Activated naive CD8-positive, alpha-beta T cell treated with anti-CD3 and anti-CD28 coated beads for 36 hours (primary cell): ENCODE measurements at regions not wholly inside any gene's neighbourhood (a gene's known extent, or its start where the extent isn't known, plus 50 kb on each side); places are given as distances from the start of the nearest gene placed in this dataset.

Experiments used
- DNase-seq: peaks from one replicate; pipeline ENCODE4 v3.0.0; 2021
- H3K27ac Mint-ChIP-seq: one replicate; pipeline ENCODE4 v1.8.0; 2022; ENCODE audit warnings: mild to moderate bottlenecking, moderate library complexity, mixed read lengths
- H3K27me3 Mint-ChIP-seq: one replicate; pipeline ENCODE4 v1.8.0; 2022; ENCODE audit warnings: mild to moderate bottlenecking, mixed read lengths
- H3K36me3 Mint-ChIP-seq: one replicate; pipeline ENCODE4 v1.8.0; 2021; ENCODE audit warnings: mild to moderate bottlenecking, mixed read lengths
- H3K4me1 Mint-ChIP-seq: one replicate; pipeline ENCODE4 v1.8.0; 2021; ENCODE audit warnings: mixed read lengths
- H3K4me3 Mint-ChIP-seq: one replicate; pipeline ENCODE4 v1.8.0; 2022; ENCODE audit warnings: mild to moderate bottlenecking, moderate library complexity, mixed read lengths
- H3K9me3 Mint-ChIP-seq: one replicate; pipeline ENCODE4 v1.8.0; 2022; ENCODE audit warnings: mixed read lengths

DNA sequence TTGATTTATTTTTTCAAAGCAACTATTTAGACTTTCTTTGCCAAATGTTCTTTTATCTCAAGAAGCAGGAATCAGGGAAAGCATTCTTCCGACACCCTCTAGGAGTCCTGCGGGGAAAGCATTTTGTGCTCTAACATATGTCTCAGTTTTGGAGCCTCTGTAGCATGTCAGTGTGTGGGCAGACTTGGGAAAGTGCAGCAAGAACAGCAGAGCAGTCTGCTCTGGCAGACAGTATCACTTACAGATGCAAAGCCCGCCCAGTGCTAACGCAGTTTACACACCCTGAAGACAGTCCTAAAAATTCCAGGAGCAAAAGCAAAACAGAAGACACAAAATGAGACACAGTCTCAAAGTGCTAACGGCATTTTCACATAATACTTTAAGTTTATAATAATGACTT, 393.5 kb downstream of the KLF12 start:
- no peak for DNase-seq
- H3K4me1 Mint-ChIP-seq, result peaks cover 39% of the 10 kb centered on the region
- H3K4me3 Mint-ChIP-seq, result peak overlapping the region; percentile 63
- H3K27ac Mint-ChIP-seq, result peak overlapping the region; percentile 53
- no peaks in the 10 kb centered on the region for H3K27me3 Mint-ChIP-seq
- H3K36me3 Mint-ChIP-seq, result peaks cover 8% of the 10 kb centered on the region
- no peaks in the 10 kb centered on the region for H3K9me3 Mint-ChIP-seq

DNA sequence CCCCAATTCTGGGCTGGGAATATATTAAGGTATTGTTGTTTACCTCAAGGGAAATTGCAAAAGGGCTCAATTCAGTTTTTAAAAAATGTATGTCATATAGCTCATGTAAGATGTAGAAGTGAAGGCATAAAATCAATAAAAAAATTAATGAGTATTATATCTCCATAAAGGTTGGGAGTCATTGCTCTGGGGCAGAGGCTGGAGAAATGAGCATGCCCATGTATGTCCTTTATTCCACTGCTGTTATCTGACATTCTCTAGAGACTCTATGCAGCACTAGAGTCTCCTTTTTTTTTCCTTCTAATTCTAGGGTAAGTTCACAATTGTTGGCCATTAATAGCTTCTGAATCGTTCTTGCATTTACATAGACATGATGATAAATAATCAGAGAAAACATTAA, 394.8 kb downstream of the KLF12 start:
- H3K4me3 Mint-ChIP-seq, result no peak overlapping the region
- H3K9me3 Mint-ChIP-seq, result no peaks in the 10 kb centered on the region
- no peaks in the 10 kb centered on the region for H3K27me3 Mint-ChIP-seq
- no peak overlapping the region for H3K27ac Mint-ChIP-seq
- H3K36me3 Mint-ChIP-seq, result peaks cover 14% of the 10 kb centered on the region
- DNase-seq, result no peak
- peaks cover 38% of the 10 kb centered on the region for H3K4me1 Mint-ChIP-seq

DNA sequence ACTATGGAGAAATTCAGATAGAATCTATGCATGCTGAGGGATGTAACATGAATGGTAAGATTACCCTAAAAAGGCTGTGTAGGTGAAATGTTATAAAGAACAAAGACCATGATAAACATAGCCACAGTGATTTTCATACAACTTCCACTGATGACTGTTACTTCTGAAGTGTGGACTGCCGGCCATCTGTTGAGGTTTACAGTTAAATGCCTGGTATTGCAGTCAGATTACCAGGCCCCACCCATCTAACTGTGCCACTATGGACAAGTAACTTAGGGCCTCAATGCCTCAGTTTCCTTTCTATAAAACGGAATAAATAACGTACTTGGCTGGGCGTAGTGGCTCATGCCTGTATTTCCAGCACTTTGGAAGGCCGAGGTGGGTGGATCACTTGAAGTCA, 395.6 kb downstream of the KLF12 start:
- H3K4me3 Mint-ChIP-seq, result no peak overlapping the region
- no peaks in the 10 kb centered on the region for H3K9me3 Mint-ChIP-seq
- H3K36me3 Mint-ChIP-seq, result peaks cover 10% of the 10 kb centered on the region
- H3K4me1 Mint-ChIP-seq, result peaks cover 32% of the 10 kb centered on the region
- no peak overlapping the region for H3K27ac Mint-ChIP-seq
- no peak for DNase-seq
- no peaks in the 10 kb centered on the region for H3K27me3 Mint-ChIP-seq

DNA sequence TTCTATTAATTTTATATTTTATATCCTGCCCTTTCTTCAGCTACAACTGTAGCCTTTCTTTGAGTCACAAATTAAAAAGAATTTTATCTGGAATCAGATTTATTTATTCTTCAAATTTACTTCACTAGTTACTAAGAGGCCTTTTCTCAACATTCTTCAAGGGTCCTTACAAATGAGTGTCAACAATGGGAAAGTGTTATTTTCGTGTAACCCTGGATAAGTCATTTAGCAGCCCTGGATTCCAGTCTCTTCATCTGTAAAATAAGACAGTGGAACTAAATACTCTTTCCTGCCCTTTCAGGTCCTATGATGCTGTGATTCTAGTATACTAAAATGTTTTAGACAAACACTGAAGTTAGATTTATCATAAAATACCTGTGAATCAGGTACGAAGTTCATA, 397.0 kb downstream of the KLF12 start:
- Mint-ChIP-seq H3K36me3 (peaks cover 10% of the 10 kb centered on the region), H3K4me3 (no peak overlapping the region), H3K27me3 (no peaks in the 10 kb centered on the region), H3K9me3 (no peaks in the 10 kb centered on the region), H3K4me1 (peaks cover 27% of the 10 kb centered on the region), H3K27ac (no peak overlapping the region)
- DNase-seq, result no peak

DNA sequence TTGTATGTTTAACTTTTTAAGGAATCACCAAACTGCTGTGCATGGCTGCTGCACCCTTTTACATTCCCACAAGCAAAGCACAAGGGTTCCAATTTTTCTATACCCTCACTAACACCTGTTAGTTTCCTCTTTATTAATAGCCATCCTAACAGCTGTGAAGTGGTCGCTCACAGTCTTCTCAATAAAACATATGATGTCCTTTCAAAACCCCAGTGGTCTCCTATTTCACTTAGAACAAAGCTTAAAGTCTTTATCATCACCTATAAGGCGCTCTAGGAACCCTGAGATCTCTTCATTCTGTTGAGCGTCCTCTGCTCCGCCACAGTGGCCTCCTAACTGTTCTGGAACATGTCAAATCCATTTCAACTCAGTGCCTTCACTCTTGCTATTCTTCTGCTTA, 400.5 kb downstream of the KLF12 start:
- Mint-ChIP-seq H3K9me3 (no peaks in the 10 kb centered on the region), H3K4me1 (peaks cover 9% of the 10 kb centered on the region), H3K4me3 (no peak overlapping the region), H3K27ac (no peak overlapping the region), H3K36me3 (peaks cover 14% of the 10 kb centered on the region), H3K27me3 (no peaks in the 10 kb centered on the region)
- DNase-seq, result no peak

DNA sequence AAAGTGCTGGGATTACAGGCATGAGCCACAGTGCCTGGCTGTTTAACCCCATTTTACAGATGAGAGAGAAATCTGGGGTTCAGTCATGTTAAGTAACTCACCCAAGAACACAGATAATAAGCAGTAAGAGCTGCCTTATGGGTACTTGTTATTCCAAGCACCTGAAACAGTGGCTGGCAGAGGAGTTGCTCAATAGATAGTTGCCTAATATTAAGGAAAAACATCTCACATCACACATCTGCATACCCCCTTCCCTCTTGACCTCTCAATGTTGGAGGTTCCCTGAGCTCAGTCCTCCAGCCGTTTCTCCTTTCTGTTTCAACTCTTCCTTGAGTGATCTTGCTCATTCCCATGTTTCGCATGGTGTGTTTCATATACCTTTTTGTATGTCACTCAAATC, 401.9 kb downstream of the KLF12 start:
- no peaks in the 10 kb centered on the region for H3K27me3 Mint-ChIP-seq
- H3K4me1 Mint-ChIP-seq, result peaks cover 9% of the 10 kb centered on the region
- no peak overlapping the region for H3K27ac Mint-ChIP-seq
- peaks cover 19% of the 10 kb centered on the region for H3K36me3 Mint-ChIP-seq
- no peak for DNase-seq
- no peak overlapping the region for H3K4me3 Mint-ChIP-seq
- H3K9me3 Mint-ChIP-seq, result no peaks in the 10 kb centered on the region

DNA sequence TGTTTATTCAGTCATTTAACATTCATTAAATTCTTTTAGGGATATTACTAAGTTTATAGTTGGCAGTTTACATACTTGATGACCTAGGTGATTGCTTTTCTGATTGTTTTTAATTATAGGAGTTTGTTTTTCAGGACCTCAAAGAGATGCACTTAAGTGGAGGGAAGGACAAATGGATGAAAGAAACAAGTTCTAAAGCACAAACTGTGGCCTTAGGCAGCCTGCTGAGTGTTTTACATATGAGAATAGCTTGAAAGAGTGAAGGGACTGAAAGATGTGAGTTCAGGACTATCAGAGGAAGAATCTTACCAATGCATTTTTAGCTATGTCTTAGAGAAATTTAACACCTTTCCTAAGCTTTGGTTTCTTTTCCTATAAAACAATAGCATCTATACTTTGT, 402.6 kb downstream of the KLF12 start:
- Mint-ChIP-seq H3K27ac (no peak overlapping the region), H3K9me3 (no peaks in the 10 kb centered on the region), H3K4me3 (no peak overlapping the region), H3K27me3 (no peaks in the 10 kb centered on the region), H3K4me1 (peaks cover 9% of the 10 kb centered on the region), H3K36me3 (peaks cover 19% of the 10 kb centered on the region)
- no peak for DNase-seq

DNA sequence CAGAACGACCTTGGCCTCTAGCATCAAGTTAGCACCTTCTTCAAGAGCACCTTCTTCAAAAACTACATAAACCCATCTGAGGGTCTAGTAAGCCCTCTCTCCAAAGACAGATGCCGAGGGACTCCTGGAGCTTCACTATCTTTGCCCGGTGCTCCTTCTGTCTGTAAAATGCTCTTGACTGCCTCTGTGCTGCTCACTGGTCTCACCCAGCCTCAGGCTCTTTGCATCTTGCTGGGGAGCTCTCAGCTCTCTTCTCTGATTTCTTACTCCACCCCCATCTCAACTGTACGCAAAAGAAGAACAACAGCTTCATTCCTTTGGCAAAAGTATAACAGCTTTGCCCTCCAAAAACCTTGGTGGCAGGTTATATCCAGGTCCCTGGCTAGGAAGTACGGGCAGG, 404.2 kb downstream of the KLF12 start:
- no peak overlapping the region for H3K27ac Mint-ChIP-seq
- H3K4me3 Mint-ChIP-seq, result no peak overlapping the region
- no peaks in the 10 kb centered on the region for H3K27me3 Mint-ChIP-seq
- no peaks in the 10 kb centered on the region for H3K9me3 Mint-ChIP-seq
- no peak for DNase-seq
- H3K4me1 Mint-ChIP-seq, result peaks cover 6% of the 10 kb centered on the region
- H3K36me3 Mint-ChIP-seq, result peaks cover 12% of the 10 kb centered on the region

DNA sequence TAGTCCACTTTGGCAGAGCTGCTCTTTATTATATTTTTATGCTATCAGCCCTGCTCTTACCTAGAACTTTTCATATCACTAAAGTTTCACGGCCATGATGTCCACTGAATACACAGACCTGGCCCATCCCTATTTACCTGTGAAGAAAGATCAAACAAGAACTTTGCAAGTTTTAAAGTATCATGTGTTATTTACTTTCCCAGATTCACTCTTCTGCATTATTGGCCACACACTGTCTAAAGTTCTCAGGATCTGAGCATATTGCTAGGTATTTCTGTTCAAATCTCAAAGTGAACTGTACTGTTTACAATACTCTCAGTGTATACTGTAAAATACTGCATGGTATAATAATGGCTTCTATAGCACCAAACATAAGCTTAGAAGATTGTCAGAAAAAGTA, 405.2 kb downstream of the KLF12 start:
- Mint-ChIP-seq H3K27me3 (no peaks in the 10 kb centered on the region), H3K4me1 (peaks cover 6% of the 10 kb centered on the region), H3K27ac (no peak overlapping the region), H3K9me3 (no peaks in the 10 kb centered on the region), H3K4me3 (no peak overlapping the region), H3K36me3 (peaks cover 13% of the 10 kb centered on the region)
- DNase-seq, result no peak

DNA sequence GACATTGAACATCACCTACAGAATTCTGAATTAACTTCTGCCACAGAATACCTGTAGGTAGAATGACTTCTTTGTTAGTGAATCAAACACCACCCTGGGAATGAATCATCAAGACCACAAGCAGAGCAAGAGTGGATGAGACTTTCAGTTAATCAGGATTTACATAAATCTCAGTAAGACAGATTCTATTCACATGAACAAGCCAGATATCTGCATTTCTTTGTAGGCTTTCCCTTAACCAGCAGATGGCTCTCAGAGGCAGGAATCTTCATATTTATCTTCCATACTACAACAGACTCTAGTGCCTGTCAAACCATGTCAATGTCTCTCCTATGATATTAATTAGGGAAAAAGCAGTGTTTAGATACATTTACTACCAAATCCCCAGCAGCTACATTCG, 412.1 kb downstream of the KLF12 start:
- no peaks in the 10 kb centered on the region for H3K9me3 Mint-ChIP-seq
- H3K27me3 Mint-ChIP-seq, result no peaks in the 10 kb centered on the region
- peaks cover 3% of the 10 kb centered on the region for H3K36me3 Mint-ChIP-seq
- H3K4me1 Mint-ChIP-seq, result peaks cover 26% of the 10 kb centered on the region
- DNase-seq, result no peak
- no peak overlapping the region for H3K4me3 Mint-ChIP-seq
- H3K27ac Mint-ChIP-seq, result no peak overlapping the region

DNA sequence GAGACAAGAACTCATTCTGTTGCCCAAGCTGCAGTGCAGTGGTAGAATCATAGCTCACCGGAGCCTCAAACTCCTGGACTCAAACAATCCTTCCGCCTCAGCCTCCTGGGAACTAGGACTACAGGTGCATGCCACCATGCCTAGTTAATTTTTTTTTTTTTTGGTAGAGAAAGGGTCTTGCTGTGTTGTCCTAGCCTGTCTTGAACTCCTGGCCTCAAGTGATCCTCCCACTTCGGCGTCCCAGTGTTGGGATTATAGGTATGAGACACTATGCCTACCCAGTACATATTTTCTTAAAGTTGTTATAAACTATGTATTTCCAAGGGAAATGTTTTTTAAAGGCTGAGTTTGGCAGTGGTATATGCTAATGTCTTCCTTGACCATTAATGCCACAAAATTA, 412.6 kb downstream of the KLF12 start:
- H3K9me3 Mint-ChIP-seq, result no peaks in the 10 kb centered on the region
- H3K36me3 Mint-ChIP-seq, result peaks cover 3% of the 10 kb centered on the region
- DNase-seq, result no peak
- H3K27ac Mint-ChIP-seq, result no peak overlapping the region
- H3K4me3 Mint-ChIP-seq, result no peak overlapping the region
- H3K27me3 Mint-ChIP-seq, result no peaks in the 10 kb centered on the region
- peaks cover 30% of the 10 kb centered on the region for H3K4me1 Mint-ChIP-seq

DNA sequence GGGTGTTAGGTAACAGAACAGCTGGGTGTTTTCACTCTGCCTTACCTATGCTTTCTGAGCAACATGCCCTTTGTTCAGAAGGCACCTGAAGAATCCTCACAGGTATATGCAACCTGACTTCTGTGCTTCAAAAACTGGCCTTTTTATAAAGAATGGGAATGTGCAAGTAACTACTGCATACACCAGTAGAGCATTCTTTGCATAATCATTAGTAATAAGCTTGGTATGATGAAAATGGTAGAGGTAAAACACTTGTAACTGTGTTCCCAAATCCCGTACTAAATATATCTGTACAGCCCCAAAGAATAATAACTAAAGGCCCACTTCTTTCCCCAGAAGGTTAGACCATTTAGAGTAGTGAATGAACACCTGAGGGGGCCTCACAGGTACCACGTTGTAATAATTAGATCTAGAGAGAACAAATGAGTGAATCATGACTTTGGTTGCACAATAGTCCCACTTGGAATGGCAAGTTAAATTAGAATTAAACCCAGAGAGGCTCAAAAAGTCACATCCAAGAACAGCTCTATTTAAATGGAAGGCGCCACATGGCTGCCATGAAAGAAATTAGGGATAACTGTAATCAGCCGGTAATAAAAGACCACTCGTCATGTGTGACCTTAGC, 413.9 kb downstream of the KLF12 start:
- H3K9me3 Mint-ChIP-seq, result no peaks in the 10 kb centered on the region
- no peak for DNase-seq
- H3K4me3 Mint-ChIP-seq, result no peak overlapping the region
- H3K36me3 Mint-ChIP-seq, result peaks cover 5% of the 10 kb centered on the region
- H3K27me3 Mint-ChIP-seq, result no peaks in the 10 kb centered on the region
- H3K4me1 Mint-ChIP-seq, result peaks cover 42% of the 10 kb centered on the region
- H3K27ac Mint-ChIP-seq, result no peak overlapping the region

DNA sequence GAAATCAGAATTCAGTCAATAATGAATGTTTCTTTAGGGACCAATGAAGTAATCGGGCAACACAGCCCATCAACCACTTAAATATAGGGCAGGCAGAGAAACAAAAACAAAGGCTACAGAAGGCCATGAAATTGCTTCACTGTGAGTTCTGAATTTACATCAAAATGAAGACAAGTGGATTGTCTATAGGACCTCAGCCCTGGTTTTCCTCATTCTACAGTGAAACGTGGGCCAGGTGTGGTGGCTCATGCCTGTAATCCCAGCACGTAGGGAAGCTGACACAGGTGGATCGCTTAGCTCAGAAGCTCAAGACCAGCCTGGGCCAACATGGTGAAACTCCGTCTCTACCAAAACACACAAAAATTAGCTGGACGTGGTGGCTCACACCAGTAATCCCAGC, 416.0 kb downstream of the KLF12 start:
- DNase-seq, result no peak
- Mint-ChIP-seq H3K36me3 (peaks cover 13% of the 10 kb centered on the region), H3K27me3 (no peaks in the 10 kb centered on the region), H3K4me1 (peaks cover 56% of the 10 kb centered on the region), H3K4me3 (no peak overlapping the region), H3K27ac (no peak overlapping the region), H3K9me3 (no peaks in the 10 kb centered on the region)

DNA sequence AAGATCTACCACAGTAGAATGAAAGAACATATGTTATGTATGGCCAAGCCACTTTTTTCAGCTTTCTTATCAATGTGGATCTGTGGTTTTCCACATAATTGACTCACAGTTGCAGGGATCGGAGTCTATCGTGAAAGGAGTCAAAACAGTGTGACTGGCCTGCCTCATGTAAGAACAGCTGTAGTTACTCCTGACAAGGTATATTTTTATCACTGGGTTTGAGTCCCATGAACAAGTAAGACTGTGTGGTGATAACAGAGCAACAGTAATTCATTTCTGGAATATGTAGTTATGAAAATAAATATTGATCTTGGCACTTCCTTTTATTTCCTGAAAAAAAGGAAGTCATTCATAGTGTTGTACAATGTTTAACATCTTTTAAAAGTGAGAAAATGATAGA, 416.6 kb downstream of the KLF12 start:
- peaks cover 51% of the 10 kb centered on the region for H3K4me1 Mint-ChIP-seq

DNA sequence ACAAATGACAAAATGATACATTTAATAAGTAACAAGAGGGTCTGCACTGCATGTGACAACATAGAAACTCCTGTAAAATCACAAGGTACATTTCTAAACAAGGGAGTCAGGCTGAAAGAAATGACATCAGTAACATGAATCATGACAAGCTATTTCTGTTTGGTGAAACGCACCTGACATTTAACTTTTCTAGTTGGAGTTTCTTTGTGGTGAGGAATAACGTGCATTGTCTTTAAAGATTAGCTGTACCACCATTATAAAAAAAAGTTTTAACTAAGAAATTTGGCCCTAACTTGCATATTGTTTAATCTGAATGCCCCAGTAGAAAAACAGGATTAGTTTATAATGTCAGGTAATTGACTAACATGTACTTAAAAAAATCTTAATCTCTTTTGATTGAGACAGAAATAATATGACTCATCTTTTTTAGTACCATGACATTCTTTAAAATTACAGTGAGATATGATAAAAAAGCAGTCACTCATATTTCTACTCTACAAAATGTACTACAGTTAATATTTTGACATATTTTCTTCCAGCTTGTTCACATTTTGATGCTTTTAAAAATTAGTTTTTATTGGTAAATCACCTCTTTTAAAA, 418.2 kb downstream of the KLF12 start:
- no peaks in the 10 kb centered on the region for H3K27me3 Mint-ChIP-seq
- H3K9me3 Mint-ChIP-seq, result no peaks in the 10 kb centered on the region
- peaks cover 15% of the 10 kb centered on the region for H3K36me3 Mint-ChIP-seq
- H3K4me3 Mint-ChIP-seq, result peak overlapping the region; percentile 69
- peak overlapping the region; percentile 92 for H3K27ac Mint-ChIP-seq
- peaks cover 42% of the 10 kb centered on the region for H3K4me1 Mint-ChIP-seq
- no peak for DNase-seq

More for the DNA sequence above, 416.6 kb downstream of the KLF12 start:
- DNase-seq, result no peak
- Mint-ChIP-seq H3K27ac (peak overlapping the region; percentile 5), H3K27me3 (no peaks in the 10 kb centered on the region), H3K36me3 (peaks cover 13% of the 10 kb centered on the region), H3K4me3 (no peak overlapping the region), H3K9me3 (no peaks in the 10 kb centered on the region)

DNA sequence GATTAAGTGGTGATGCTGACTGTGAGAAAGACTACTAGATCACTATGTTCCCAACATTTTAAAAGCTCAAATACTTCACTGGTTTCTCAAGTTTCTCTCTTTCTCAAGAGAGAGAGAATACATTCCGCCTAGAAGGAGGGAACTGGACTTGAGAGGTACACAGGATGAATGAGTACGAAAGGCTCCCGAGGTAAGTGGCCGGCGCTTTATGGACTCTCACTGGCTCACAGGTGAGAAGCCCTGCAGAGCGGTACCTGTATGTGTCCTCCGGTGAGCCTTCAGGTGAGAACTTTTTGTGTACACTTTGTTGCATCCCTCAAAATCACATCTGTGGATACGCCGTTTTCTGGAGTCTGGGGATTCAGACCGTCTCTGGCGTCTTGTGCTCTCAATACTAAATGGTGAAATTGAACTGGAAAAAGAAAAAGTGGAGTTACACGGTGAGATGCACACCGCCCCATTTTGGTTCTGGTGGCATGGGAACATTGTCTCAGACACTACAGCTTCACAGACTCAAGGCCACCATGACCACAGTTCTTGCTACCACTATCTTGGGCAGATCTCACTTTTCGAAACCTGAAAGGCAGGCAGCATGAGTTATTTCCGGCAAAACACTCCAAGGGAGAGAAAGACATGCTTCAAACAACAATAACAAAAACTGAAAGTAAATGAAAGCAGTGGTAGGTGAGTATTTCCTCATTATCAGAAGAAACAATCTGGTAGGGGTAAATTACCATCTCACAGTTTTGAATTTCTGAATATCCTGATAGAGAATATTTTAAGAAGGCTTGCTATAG, 418.9 kb downstream of the KLF12 start:
- peaks cover 15% of the 10 kb centered on the region for H3K36me3 Mint-ChIP-seq
- no peaks in the 10 kb centered on the region for H3K27me3 Mint-ChIP-seq
- no peaks in the 10 kb centered on the region for H3K9me3 Mint-ChIP-seq
- H3K4me3 Mint-ChIP-seq, result peak overlapping the region; percentile 69
- H3K27ac Mint-ChIP-seq, result peak overlapping the region; percentile 92
- peaks cover 42% of the 10 kb centered on the region for H3K4me1 Mint-ChIP-seq
- DNase-seq, result peak; percentile 38
